K562 (cell line): ENCODE measurements at regions not wholly inside any gene's neighbourhood (a gene's known extent, or its start where the extent isn't known, plus 50 kb on each side); places are given as distances from the start of the nearest gene placed in this dataset.

Experiments used
- ATAC-seq: fragments of 200-7000 bp; cut with Tn5 transposase; 3 replicates; pipeline ENCODE4 v1.9.1; 2020; ENCODE audit warnings: moderate library complexity
- BruUV-seq: library from RNA; stranded (reverse); fragments of 400-500 nt; replicated peaks from 2 replicates; lab custom pipeline; 2021; lab: Mats Ljungman, UMichigan
- CTCF ChIA-PET: fragments of 300-600 bp; formaldehyde crosslinking; extraction: SDS; loops from one replicate; lab custom pipeline; 2021; ENCODE audit warnings: low intra/inter-chr PET ratio; lab: Yijun Ruan, JAX
- POLR2A ChIA-PET: fragments of 300-600, 350-650 bp; sonication (Branson Sonifier 250); formaldehyde crosslinking; extraction: SDS; loops from one replicate; lab custom pipeline; 2021; ENCODE audit warnings: antibody characterized with exemption, inconsistent platforms; lab: Yijun Ruan, JAX
- DNase-seq, 4 experiments: peaks; one replicate each; pipeline versions ENCODE4 v3.0.0 to v3.0.0-alpha.2; 2011 to 2018; ENCODE audit warnings: low spot score in 3 of 4, mixed read lengths in 3 of 4; ENCODE audit errors: extremely low read depth in 1 of 4
- FAIRE-seq: peaks from 2 replicates; lab custom pipeline; 2011; peaks lifted over from hg19 to GRCh38; lab: Jason Lieb, UNC
- H2AFZ ChIP-seq: 2 replicates; pipeline ENCODE4 v1.6.0; 2011; ENCODE audit warnings: low read depth, low read length, control low read depth, inconsistent platforms
- H3K27ac ChIP-seq: fragments of 200-600 bp; 3 replicates; pipeline ENCODE4 v1.8.0; 2011; ENCODE audit warnings: low read depth, mild to moderate bottlenecking, control low read depth, inconsistent platforms, low read length, moderate library complexity, mixed read lengths; ENCODE audit errors: extremely low read depth
- H3K27me3 ChIP-seq, 2 experiments: fragments of 300-600 bp in 1 of 2; 2 replicates in 1 of 2; 3 replicates in 1 of 2; pipeline versions ENCODE4 v1.6.0 to v1.8.0; 2011; ENCODE audit warnings: inconsistent platforms in 2 of 2, low read length in 2 of 2, mild to moderate bottlenecking in 1 of 2, mixed read lengths in 1 of 2, moderate library complexity in 1 of 2; ENCODE audit not compliant: control insufficient read depth in 2 of 2, insufficient read depth in 2 of 2
- H3K36me3 ChIP-seq: fragments of 300-600 bp; 3 replicates; pipeline ENCODE4 v1.8.0; 2011; ENCODE audit warnings: mild to moderate bottlenecking, low read length, inconsistent platforms; ENCODE audit not compliant: control insufficient read depth, insufficient read depth
- H3K4me1 ChIP-seq, 2 experiments: fragments of 200-600 bp in 1 of 2; replicated peaks in 1 of 2; 2 replicates in 1 of 2; 3 replicates in 1 of 2; pipeline versions ENCODE4 v1.5.1 to v1.8.0; 2011; ENCODE audit warnings: inconsistent platforms in 2 of 2, low read length in 2 of 2, mild to moderate bottlenecking in 1 of 2, mixed read lengths in 1 of 2, moderate library complexity in 1 of 2; ENCODE audit not compliant: control insufficient read depth in 2 of 2, insufficient read depth in 2 of 2
- H3K4me2 ChIP-seq: 2 replicates; pipeline ENCODE4 v1.6.1; 2011; ENCODE audit warnings: low read length, control low read depth, inconsistent platforms, mixed read lengths; ENCODE audit not compliant: insufficient read depth
- H3K4me3 ChIP-seq: fragments of 200-600 bp; sonication (generic), shearing (Covaris generic); 2 replicates; pipeline ENCODE4 v1.5.1; 2016; ENCODE audit warnings: control low read depth, inconsistent platforms
- H3K79me2 ChIP-seq: fragments of 200-600 bp; 3 replicates; pipeline ENCODE4 v1.8.0; 2011; ENCODE audit warnings: low read length, inconsistent platforms; ENCODE audit not compliant: control insufficient read depth, insufficient read depth
- H3K9ac ChIP-seq, 2 experiments: 2 replicates each; pipeline versions ENCODE4 v1.6.0 to v1.6.1; 2011; ENCODE audit warnings: low read depth in 2 of 2, low read length in 2 of 2, control low read depth in 1 of 2, inconsistent platforms in 1 of 2, mild to moderate bottlenecking in 1 of 2, mixed read lengths in 1 of 2; ENCODE audit not compliant: insufficient read depth in 1 of 2
- H3K9me1 ChIP-seq: one replicate; pipeline ENCODE4 v1.6.0; 2011; ENCODE audit warnings: inconsistent platforms, mild to moderate bottlenecking, low read length, moderate library complexity; ENCODE audit not compliant: control insufficient read depth, insufficient read depth
- H3K9me3 ChIP-seq: replicated peaks from 2 replicates; pipeline ENCODE4 v1.5.1; 2011; ENCODE audit warnings: low read depth, low read length, inconsistent platforms; ENCODE audit not compliant: control insufficient read depth, insufficient read depth
- H4K20me1 ChIP-seq: replicated peaks from 2 replicates; pipeline ENCODE4 v1.6.1; 2011; ENCODE audit warnings: low read length, inconsistent platforms, mixed read lengths; ENCODE audit not compliant: control insufficient read depth, insufficient read depth
- CBFA2T3 ChIP-seq: fragments of 450-650 bp; IDR thresholded peaks from 2 replicates; pipeline ENCODE4 v1.6.1; 2017
- CSDE1 ChIP-seq, 2 experiments: fragments of 450-650 bp; IDR thresholded peaks; 2 replicates each; pipeline ENCODE4 v1.6.1; 2016; ENCODE audit warnings: mild to moderate bottlenecking in 1 of 2
- L3MBTL2 ChIP-seq: fragments of 450-650 bp; IDR thresholded peaks from 2 replicates; pipeline ENCODE4 v1.6.1; 2016; ENCODE audit warnings: mild to moderate bottlenecking, moderate library complexity
- MGA ChIP-seq: fragments of 450-650 bp; IDR thresholded peaks from 2 replicates; pipeline ENCODE4 v1.6.1; 2016; ENCODE audit warnings: mild to moderate bottlenecking, moderate library complexity
- MYC ChIP-seq, 2 experiments: fragments of 250-450 bp in 1 of 2; sonication (Bioruptor Pico) in 1 of 2; IDR thresholded peaks; 2 replicates each; pipeline versions ENCODE4 v1.5.1 to v1.6.1; 2012 to 2021; ENCODE audit warnings: low read depth in 2 of 2, borderline replicate concordance in 1 of 2, improper control_type of control experiment in 1 of 2, low read length in 1 of 2, mild to moderate bottlenecking in 1 of 2, moderate library complexity in 1 of 2
- SFPQ ChIP-seq: fragments of 200-400 bp; formaldehyde crosslinking; IDR thresholded peaks from 2 replicates; pipeline ENCODE4 v1.6.1; 2017; ENCODE audit warnings: mild to moderate bottlenecking, low read depth, low read length, moderate library complexity
- YBX1 ChIP-seq: fragments of 450-650 bp; IDR thresholded peaks from 2 replicates; pipeline ENCODE4 v1.7.1; 2016; ENCODE audit warnings: mild to moderate bottlenecking
- WGBS: fragments of 100-300 bp; shearing (Covaris generic); methylation state at CpG from one replicate; pipeline ENCODE4 v1.1.6; 2016; ENCODE audit warnings: low coverage, mixed read lengths; ENCODE audit not compliant: insufficient coverage; ENCODE audit errors: missing lambda C conversion rate; 5-methylcytosine and 5-hydroxymethylcytosine counted together
- in situ Hi-C: fragments of 300-500 bp; cut with MboI; formaldehyde crosslinking; loops from 4 replicates; pipeline ENCODE4 v1.15.0; 2018; ENCODE audit warnings: inconsistent platforms, mixed read lengths
- intact Hi-C: fragments of 100-400 bp; cut with micrococcal nuclease; formaldehyde crosslinking; loops from 2 replicates; pipeline ENCODE4 v1.14.2; 2022

GRCh38 chr9:109923806-109924205 lies 143.8 kb downstream of the PALM2AKAP2 start:
- 3% methylated on average over 3 of the region's 3 CpGs for WGBS
- H3K4me1 ChIP-seq: no peaks in the 10 kb centered on the region
- no peak overlapping the region for H3K9ac ChIP-seq
- TF ChIP-seq SFPQ: no peak
- TF ChIP-seq MYC (IDR thresholded peaks at IDR 0.05; ENCODE audit: low read depth, low read length): no peak
- no peak for TF ChIP-seq MYC (CRISPR knock-in tag; IDR thresholded peaks at IDR 0.05; ENCODE audit: borderline replicate concordance, low read depth)
- no peak for TF ChIP-seq MGA
- no peak for TF ChIP-seq L3MBTL2
- TF ChIP-seq YBX1: no peak
- TF ChIP-seq CBFA2T3: no peak
- no peak for TF ChIP-seq CSDE1 (IDR thresholded peaks at IDR 0.05)

More at GRCh38 chr9:109923806-109924205, 143.8 kb downstream of the PALM2AKAP2 start:
- DNase-seq: no peak
- in situ Hi-C loops (no loop called here), intact Hi-C loops (no loop called here)
- no peak overlapping the region for H3K4me3 ChIP-seq
- no peaks in the 10 kb centered on the region for H3K27me3 ChIP-seq
- no peaks in the 10 kb centered on the region for H3K36me3 ChIP-seq
- no TSS peak for BruUV-seq
- FAIRE-seq: no peak
- ChIA-PET POLR2A (no interaction called here), CTCF (no interaction called here)
- H3K27ac ChIP-seq: no peak overlapping the region
- no peak for ATAC-seq
- H3K79me2 ChIP-seq: no peaks in the 10 kb centered on the region
- no peaks in the 10 kb centered on the region for H3K9me1 ChIP-seq
- no peak overlapping the region for H2AFZ ChIP-seq
- H3K9me3 ChIP-seq: no peaks in the 10 kb centered on the region
- H4K20me1 ChIP-seq: no peaks in the 10 kb centered on the region
- no peak overlapping the region for H3K4me2 ChIP-seq
